NCI-H510A treated with DMSO at 0.1 percent for 48 hours (cell line): ENCODE measurements at regions not wholly inside any gene's neighbourhood (a gene's known extent, or its start where the extent isn't known, plus 50 kb on each side); places are given as distances from the start of the nearest gene placed in this dataset.
A peak's percentile ranks its signal among the peaks of the same experiment; 100 is the strongest.

Experiments
- DNase-seq: peaks from one replicate; lab custom pipeline; 2025; lab: John Stamatoyannopoulos, UW

DNA sequence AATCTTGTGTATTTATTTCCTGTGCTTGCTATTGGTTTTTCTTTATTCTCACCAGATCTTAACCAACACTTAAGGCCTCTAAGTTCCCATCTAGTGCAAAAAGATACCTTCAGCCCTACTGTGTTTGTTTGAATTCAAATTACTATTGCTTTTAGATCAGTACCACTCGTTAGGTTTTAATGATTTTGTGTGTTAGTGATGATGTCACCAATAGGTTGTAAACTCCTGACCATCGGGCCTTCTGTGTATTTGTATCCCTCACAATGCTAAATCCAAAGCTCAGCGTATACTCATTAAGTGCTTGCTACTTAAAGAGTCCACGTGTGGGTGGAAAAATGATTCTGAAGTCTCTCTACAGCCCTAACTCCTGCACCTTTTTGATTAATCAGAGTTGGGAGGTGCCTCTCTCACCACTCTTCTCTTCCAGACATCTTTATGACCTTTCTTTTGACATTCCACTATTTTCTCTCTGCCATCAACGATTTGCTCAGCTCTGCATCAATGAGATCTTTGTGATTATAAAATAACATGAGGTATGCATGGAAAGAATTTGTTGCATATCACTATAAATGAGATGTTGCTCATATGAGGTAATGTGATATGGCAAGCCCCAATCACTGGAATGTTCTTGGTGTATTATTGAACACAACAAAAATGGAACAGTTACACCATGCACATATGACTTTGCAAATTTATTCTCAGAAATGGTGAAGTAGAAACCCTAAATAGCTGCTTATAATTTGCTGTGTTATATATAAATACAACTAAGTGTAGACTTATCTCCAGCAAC, 55.1 kb upstream of the LAMA2 start:
- DNase-seq: no peak

DNA sequence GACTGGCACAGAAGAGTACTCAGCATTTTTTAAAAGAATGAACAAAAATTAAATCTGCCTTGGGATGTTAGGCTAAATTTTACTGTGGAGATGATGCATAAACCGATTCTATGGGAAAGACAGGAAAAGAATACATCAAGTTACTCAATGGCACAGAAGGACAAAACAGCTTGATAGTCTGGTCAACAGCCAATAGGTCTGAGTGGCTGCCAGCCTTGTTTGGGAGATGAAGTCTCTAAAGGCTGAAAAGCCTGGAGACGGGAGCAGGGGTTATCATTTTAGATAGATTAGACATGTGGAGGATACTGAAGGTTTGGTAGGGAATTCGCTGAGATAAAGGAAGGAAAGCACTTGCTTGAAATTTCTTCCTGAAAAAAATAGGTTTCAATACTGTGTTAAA, 56.3 kb upstream of the LAMA2 start:
- DNase-seq: no peak

DNA sequence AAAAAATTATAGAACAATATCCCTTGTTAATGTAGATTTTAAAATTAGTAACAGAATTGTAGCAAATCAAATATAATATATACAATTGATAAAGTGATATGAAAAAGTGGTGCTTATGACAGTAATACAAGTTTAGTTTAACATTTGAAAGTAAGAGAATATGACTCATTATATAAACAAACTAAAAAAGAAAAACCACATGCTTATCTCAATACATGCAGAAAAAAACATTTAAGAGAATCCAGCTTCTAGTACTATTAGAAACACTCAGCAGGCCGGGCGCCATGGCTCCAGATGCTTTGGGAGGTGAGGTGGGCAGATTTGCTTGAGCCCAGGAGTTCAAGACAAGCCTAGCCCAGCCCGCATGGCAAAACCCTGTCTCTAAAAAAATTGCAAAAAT, 60.7 kb upstream of the LAMA2 start:
- no peak for DNase-seq

DNA sequence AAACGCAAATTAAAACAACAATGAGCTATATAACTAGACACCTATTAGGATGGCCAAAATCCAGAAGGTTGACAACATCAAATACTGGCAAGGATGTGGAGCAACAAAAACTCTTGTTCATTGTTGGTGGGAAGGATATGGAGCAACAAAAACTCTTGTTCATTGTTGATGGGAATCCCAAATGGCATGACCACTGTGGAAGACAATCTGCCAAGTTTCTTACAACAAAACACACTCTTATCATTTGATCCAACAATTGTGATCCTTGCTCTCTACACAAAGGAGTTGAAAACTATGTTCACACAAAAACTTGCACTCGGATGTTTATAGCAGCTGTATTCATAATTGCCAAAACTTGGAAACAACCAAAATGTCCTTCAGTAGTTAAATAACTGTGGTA, 61.8 kb upstream of the LAMA2 start:
- no peak for DNase-seq

DNA sequence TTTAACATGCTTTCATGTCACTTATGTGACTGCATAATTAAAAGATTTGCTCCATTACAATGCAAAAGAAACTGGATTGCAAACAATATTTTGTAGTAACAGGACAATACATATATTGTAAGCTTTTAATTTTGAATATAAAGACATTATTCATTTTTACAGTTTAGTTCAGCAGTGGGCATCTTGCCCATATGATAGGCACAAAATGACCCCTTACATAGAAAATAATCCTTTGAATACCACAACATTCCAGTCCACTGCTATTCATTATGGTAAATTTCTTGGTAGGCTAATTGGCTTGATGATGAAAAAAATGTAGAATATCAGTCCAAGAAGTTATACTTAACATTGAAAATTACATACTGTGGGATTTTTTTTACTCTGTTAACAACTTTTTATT, 74.1 kb upstream of the LAMA2 start:
- DNase-seq: no peak

DNA sequence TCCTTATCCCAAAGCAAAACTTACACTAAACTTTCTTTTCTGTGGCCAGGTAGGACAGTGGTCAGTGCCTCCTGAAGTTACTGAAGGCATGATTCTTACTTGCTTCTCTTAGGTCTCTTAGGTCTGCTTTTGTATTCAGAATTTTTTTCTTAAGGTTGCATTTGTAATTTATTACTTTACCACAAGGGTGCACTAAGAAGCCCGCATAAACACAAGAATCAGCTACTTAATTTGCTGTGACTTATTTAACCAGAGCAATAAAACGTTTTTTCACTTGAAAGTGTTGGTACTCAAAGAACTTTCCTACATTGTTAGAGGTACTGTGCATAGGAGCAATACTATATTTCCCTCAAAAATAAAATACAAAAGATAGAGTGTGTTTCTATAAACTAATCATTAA, 75.4 kb upstream of the LAMA2 start:
- DNase-seq: no peak

DNA sequence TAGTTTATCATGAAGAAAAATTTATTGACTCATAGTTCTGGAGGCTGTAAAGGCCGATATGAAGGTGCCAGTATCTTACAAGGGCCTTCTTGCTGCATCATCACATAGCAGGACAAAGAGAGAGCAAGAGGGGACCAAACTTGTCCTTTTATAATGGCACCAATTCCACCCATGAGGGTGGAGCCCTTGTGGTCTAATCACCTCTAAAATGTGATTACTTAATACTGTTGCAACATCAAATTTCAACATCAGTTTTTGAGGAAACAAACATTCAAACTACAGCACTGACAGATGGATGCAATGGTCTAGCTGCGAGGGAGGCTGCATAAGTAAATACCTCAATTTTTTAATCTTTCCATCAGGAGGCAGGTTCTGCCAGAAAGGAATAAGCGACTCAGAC, 76.7 kb upstream of the LAMA2 start:
- no peak for DNase-seq

DNA sequence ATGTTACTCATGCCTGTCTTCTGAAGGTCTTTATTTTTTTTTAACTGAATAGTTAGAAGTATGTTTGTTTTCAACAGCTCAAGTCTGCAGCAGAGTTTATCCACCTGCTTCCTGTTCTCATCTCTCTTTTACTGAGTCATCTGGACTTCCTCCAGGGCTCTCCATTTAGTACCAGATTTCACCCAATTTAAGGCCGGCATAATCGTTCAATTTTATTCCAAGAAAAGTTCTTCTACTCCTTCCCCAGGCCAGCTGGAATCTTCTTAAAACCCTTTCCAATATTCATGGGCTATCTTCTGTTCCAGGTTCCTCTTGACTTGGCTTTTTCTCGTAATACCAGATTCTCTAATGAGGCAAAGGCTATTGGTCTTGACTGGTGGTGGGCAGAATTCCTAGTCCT, 79.0 kb upstream of the LAMA2 start:
- peak; percentile 5 for DNase-seq

DNA sequence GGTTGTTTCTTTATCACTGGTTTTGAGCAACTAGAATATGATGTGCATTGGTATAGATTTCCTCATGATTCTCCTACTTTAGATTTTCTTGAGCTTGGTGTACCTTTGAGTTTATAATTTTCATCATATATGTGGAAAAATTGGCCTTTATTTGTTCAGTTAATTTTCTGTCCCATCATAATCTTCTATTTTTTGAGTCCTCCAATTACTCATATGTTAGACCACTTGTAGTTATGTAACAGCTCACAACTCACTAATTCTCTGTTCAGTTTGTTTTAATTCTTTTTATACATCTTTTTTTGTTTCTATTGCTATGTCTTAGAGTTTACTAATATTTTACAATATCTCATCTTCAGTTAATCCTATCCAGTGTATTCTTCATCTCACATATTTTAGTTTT, 81.3 kb upstream of the LAMA2 start:
- DNase-seq: no peak

DNA sequence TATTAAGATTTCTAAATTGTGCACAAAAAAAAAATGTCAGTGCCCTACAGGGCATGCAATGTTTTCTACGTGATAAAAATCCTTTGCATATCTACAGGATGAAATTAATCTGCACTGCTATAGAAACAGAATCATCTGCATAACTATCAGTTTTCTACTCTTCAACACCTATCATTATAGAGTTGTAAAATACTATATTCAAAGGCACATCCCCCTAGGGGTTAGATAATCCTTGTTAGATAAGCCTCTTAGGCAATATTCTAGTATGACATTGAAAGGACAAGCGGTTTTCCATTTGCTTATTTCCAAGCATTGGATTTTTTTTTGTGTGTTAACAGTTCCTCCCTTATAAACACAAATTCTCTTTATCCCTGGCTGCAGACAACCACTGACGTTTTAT, 98.7 kb upstream of the LAMA2 start:
- no peak for DNase-seq

DNA sequence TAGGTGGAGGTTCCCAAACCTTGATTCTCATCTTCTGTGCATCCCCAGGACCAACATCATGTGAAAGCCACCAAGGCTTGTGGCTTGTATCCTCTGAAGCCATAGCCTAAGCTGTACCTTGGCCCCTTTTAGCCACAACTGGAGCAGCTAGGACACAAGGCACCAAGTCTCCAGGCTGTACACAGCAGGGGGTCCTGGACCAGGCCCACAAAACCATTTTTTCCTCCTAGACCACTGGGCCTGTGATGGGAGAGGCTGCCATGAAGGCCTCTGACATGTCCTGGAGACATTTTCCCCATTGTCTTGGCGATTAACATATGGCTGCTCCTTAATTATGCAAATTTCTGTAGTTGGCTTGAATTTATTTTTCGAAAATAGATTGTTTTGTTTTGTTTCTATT, 114.8 kb upstream of the LAMA2 start:
- DNase-seq: no peak

DNA sequence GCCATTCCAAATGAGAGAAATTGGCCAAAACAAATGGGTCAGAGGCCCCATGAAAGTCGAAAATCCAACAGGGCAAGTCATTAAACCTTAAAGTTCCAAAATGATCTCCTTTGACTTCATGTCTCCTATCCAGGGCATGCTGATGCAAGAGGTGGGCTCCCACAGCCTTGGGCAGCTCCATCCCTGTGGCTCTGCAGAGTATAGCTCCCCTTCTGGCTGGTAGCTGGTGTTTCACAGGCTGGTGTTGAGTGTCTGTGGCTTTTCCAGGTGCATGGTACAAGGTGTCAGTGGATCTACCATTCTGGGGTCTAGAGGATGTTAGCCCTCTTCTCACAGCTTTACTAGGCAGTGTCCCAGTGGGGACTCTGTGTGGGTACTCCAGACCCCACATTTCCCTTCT, 115.2 kb upstream of the LAMA2 start:
- DNase-seq: no peak

DNA sequence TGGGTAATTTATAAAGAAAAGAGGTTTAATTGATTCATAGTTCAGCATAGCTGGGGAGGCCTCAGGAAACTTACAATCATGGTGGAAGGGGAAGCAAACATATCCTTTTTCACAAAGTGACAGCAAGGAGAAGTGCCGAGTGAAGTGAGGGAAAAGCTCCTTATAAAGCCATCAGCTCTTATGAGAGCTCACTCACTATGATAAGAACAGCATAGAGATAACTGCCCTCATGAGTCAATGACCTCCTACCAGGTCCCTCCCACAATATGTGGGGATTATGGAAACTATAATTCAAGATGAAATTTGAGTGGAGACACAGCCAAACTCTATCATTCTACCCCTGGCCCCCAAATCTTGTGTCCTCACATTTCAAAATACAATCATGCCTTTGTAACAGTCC, 115.8 kb upstream of the LAMA2 start:
- DNase-seq: no peak

DNA sequence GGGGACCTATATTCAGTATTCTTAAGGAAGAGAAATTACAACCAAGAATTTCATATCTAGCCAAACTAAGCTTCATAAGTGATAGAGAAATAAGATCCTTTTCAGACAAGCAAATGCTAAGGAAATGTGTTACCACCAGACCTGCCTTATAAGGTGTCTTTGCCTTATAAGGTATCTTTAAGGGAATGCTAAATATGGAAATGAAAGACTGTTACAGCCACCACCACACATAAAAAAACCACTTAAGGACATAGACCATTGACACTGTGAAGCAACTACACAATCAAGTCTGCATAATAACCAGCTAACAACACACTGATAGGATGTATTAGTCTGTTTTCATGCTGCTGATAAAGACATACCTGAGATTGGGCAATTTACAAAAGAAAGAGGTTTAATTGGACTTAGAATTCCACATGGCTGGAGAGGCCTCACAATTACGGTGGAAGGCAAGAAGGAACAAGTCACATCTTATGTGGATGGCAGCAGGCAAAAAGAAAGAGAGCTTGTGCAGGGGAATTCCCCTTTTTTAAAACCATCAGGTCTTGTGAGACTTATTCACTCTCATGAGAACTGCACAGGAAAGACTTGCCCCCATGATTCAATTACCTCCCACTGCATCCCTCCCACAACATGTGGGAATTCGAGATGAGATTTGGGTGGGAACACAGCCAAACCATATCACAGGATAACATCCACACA, 119.2 kb upstream of the LAMA2 start:
- no peak for DNase-seq

DNA sequence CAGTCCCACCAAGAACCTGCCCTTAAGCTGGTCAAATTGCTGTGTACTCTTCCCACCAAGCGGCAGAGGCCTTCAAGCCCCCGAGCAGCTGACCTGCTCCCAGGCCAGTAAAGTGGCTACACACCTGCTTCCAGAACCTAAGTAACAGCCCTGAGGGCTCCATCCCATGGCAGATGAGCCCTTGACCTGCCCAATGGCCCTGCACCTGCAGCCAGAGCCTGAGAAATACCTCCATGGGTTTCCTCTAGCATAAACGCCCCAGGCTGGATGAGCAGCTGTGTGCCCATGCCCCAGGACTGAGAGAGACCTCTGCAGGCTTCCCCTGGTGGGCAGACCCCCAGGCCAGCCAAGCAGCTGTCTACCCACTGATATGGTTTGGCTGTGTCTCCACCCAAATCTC, 123.0 kb upstream of the LAMA2 start:
- no peak for DNase-seq

DNA sequence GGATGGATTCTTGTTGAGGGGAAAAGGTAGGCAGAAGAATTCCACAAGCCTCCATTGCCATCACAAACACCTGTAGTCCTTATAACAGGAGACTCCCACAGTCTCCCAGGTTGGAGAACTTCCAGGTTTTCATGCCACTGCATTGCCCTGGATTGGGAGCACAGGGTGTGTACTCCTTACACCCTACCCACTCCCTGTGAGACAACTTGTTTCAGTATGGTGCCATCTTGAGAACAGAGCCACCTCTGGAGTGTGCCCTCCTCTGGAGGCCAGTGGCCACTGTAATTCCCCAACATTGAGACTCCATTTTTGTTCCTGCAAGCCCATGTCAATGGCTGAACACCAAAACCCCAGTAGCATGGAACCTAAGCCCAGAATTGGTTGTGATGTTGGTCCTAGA, 123.5 kb upstream of the LAMA2 start:
- no peak for DNase-seq

DNA sequence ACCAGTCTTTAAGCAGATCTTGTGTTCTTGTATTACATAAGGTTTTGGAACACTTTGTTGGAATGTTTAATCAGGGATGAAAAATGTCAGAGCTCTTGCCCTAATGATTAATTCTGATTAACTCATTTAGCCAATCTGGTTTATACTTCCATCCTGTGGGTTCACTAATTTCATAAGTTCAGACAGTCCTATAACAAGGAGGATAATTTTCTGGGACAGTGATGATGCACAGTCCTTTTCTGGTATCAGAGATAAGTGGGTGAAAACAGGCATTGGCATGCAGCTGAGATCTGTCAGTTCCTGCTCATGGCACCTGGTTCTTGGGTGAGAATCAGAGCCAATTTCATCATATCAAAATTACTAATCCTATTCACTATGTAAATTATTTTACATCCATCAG, 125.0 kb upstream of the LAMA2 start:
- DNase-seq: no peak

DNA sequence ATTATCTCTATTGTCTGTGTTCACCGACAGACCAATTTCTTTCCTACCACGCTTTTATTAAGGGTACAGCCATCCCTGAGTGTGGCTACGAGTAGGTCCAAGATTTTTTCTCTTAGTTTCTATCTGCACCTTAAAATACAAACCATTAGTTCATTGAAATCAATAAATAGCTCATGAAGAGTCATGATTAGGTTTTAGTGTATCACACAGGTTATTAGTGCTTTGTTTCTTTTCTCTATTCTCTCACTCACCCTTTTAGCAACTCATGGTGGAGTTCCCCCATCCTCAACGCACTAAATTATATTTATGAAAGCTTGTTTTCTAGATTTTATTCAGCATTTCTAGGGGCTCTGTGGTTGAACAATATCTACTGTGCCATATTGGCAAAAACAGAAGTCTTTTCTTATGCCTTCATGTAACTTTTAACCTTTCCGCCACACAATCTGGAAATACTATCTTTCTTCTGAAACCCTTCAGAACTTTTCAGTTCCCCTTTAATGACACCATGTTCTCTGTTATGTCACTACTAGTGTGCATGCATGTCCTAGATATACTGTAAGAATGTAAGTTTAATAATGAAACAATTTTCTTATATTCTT, 128.2 kb upstream of the LAMA2 start:
- DNase-seq: no peak

DNA sequence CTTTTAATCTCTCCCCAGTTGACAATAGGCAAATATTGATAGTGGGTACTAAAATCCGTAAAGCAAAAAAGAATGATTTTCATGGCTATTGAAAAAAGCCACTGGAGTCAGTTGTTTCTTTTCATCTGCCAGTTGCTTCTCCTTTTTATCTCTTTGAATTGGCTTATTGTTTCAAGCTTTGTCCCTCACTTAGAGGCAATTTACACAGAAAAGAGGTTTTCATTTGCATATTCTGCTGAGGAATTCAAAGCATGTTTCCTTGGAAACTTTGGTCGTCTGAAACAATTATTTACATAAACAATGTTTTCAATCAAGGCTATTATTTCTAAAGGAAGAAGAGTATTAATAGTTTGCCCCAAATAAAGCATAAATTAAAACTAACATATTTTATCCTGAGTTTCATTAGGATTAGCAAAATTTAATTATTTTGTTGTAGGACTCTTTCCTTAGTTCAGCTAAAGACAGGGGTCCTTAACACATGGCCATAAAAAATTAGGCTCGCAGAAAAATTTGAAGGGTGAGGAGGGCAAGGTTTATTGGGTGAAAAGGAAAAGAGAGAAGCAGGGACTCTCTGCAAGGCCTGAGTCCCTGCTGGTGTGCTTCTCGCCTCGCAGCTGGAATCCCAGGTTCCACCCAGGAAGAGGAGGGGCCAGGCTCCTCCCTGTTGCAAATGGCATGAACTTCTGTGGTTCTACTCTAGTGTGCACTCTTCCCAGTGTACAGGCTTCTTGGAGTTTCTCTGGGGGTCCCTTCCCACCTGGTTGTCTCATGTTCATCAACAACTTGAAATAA, 138.8 kb upstream of the LAMA2 start:
- DNase-seq: no peak

DNA sequence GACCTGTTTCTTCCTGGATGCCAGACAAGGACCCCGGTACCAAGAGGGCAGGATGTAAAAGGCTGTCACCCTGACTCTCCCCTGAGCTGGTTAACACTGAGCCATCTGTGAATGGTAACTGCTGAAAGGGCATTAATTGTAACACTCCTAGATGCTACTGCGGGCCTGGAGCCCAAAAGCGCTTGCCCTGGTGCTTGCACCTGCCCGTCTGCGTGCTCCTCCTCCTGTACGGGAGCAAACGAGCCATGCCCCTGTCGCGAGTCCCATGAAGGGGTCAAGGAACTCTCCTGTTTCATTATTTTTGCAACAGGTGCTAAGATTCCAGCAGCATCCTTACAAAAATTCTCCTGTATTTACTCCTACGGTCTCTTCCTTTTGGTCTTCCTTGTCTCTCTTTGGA, 140.0 kb upstream of the LAMA2 start:
- no peak for DNase-seq

DNA sequence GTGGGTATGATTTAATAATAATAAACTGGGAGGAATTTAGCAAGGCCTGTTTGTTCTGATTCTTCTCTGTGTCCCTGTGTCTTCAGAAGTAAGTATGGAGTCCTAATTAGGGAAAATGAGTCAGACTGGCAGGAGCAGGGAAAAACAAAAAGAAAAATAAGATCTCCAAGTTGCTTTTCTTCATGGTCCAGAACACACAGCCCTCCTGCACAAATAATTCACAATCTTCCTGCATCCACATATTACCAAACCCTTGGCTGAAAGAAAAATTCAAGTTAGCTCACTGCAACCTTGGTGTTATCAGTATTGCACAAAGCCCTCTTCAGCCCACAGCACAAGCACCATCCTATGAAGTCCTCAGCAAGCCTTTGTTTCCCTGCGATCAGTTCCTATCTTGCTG, 142.0 kb upstream of the LAMA2 start:
- no peak for DNase-seq

DNA sequence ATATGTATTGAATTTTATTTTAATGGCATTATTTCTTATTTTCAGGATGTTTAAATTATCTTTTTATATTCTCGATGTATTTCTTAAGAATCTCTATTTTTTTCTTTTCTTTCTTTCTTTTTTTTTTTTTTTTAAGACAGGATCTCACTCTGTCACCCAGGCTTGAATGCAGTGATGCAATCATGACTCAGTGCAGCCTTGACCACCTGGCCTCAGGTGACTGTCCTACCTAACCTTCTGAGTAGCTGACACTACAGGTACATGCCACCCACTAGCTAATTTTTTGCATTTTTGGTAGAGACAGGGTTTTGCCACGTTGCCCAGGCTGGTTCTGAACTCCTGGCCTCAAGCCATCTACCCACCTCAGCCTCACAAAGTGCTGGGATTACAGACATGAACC, 143.8 kb upstream of the LAMA2 start:
- DNase-seq: no peak

DNA sequence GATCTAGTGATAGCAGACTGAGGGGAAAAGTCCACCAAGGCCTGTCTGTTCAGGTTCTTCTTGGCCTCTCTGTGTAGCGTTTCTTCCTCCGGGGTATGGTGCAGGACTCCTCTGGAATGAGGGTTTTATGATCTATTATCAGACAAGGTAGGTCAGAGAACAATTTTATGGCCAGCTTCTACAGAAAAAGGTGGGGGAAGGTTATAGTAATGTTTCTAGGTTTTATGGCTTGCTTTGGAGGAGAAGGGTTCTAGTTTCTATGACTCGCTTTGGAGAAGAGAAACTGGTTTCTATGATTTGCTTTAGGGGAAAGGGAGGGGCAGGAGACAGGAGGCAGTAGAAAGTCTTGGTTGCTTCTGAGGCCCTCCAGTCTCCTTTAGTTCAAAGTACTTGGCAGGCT, 144.8 kb upstream of the LAMA2 start:
- no peak for DNase-seq
